Neural crest cell (in vitro differentiated cells): ENCODE measurements at regions not wholly inside any gene's neighbourhood (a gene's known extent, or its start where the extent isn't known, plus 50 kb on each side); places are given as distances from the start of the nearest gene placed in this dataset.

ENCODE experiments used
- DNase-seq: peaks from one replicate; pipeline ENCODE4 v3.0.0; 2021; ENCODE audit warnings: low read depth, mixed read lengths, low spot score
- H3K27ac Mint-ChIP-seq: one replicate; pipeline ENCODE4 v1.8.0; 2021; ENCODE audit warnings: mild to moderate bottlenecking, mixed read lengths; ENCODE audit not compliant: unreplicated experiment
- H3K27me3 Mint-ChIP-seq: 2 replicates; pipeline ENCODE4 v1.8.0; 2021; ENCODE audit warnings: low read depth, mild to moderate bottlenecking, mixed read lengths
- H3K36me3 Mint-ChIP-seq: 2 replicates; pipeline ENCODE4 v1.8.0; 2021; ENCODE audit warnings: low read depth, mild to moderate bottlenecking, mixed read lengths
- H3K4me1 Mint-ChIP-seq: 2 replicates; pipeline ENCODE4 v1.8.0; 2021; ENCODE audit warnings: mixed read lengths
- H3K4me3 Mint-ChIP-seq: one replicate; pipeline ENCODE4 v1.8.0; 2021; ENCODE audit warnings: mild to moderate bottlenecking, mixed read lengths
- H3K9me3 Mint-ChIP-seq: 2 replicates; pipeline ENCODE4 v1.8.0; 2021; ENCODE audit warnings: mixed read lengths
- TF ChIP-seq, protein P1 (sequence below): fragments of 200-600 bp; sonication (generic); conservative IDR thresholded peaks from 2 replicates; pipeline ENCODE4 v1.5.0; 2021; ENCODE audit warnings: antibody characterized with exemption, mild to moderate bottlenecking

DNA sequence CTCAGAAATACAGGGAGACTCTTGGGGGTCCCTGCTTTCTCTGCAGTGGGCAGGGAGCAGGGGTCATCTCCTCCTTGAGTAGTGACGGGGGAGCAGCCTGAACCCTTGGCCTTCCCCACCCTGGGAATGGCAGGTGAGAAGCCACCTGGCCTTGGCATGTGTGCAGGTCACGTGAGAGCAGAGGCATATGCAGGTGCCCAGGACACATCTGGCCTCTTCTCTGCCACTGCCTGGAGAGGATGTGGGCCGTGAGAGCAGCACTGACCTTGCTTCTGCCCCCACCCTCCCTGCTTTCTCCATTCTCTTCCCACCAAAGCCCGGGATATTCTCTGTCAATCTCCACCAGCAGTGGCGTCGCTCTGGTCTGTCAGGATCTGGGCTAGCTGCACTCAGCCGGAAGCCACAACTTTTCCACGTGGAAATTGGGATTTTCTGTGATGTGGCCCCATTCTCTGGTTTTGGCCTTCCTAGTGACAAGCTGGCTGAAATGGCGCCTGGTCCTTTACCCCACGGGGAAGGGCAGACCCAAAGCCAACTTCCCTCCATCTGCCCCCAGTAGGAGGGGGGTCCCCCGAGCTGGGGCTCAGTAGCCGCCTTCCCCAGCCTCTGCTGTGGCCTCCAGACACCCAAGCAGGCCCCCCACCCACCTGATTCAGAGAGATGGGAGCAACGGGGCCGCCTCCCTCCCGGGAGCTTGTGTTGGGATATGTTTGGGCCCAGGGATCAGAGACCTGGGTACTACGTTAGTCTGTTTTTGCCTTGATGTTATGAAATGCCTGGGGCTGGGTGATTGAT, 70.4 kb upstream of the FCN1 start:
- Mint-ChIP-seq H3K4me3 (no peak overlapping the region), H3K27me3 (no peaks in the 10 kb centered on the region), H3K9me3 (peaks cover 3% of the 10 kb centered on the region), H3K27ac (no peak overlapping the region), H3K4me1 (no peaks in the 10 kb centered on the region), H3K36me3 (no peaks in the 10 kb centered on the region)
- TF ChIP-seq, protein P1, sequence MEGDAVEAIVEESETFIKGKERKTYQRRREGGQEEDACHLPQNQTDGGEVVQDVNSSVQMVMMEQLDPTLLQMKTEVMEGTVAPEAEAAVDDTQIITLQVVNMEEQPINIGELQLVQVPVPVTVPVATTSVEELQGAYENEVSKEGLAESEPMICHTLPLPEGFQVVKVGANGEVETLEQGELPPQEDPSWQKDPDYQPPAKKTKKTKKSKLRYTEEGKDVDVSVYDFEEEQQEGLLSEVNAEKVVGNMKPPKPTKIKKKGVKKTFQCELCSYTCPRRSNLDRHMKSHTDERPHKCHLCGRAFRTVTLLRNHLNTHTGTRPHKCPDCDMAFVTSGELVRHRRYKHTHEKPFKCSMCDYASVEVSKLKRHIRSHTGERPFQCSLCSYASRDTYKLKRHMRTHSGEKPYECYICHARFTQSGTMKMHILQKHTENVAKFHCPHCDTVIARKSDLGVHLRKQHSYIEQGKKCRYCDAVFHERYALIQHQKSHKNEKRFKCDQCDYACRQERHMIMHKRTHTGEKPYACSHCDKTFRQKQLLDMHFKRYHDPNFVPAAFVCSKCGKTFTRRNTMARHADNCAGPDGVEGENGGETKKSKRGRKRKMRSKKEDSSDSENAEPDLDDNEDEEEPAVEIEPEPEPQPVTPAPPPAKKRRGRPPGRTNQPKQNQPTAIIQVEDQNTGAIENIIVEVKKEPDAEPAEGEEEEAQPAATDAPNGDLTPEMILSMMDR: no peak
- no peak for DNase-seq

DNA sequence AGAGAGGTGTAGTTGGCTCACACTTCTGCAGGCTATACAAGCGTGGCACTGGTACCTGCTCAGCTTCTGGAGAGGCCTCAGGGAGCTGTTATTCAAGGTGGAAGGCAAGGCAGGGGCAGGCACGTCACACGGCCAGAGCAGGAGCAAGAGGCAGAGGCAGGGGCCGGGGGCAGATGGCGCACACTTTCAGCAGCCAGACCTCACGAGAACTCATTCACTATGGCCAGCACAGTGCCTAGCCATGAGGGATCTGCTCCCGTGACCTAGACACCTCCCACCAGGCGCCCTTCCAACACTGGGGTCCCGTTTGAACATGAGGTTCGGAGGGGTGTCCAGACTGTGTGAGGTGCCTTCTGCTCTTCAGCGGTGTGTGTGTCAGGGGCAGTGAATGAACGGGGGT, 71.0 kb upstream of the FCN1 start:
- H3K4me3 Mint-ChIP-seq: no peak overlapping the region
- H3K27me3 Mint-ChIP-seq: no peaks in the 10 kb centered on the region
- no peaks in the 10 kb centered on the region for H3K4me1 Mint-ChIP-seq

DNA sequence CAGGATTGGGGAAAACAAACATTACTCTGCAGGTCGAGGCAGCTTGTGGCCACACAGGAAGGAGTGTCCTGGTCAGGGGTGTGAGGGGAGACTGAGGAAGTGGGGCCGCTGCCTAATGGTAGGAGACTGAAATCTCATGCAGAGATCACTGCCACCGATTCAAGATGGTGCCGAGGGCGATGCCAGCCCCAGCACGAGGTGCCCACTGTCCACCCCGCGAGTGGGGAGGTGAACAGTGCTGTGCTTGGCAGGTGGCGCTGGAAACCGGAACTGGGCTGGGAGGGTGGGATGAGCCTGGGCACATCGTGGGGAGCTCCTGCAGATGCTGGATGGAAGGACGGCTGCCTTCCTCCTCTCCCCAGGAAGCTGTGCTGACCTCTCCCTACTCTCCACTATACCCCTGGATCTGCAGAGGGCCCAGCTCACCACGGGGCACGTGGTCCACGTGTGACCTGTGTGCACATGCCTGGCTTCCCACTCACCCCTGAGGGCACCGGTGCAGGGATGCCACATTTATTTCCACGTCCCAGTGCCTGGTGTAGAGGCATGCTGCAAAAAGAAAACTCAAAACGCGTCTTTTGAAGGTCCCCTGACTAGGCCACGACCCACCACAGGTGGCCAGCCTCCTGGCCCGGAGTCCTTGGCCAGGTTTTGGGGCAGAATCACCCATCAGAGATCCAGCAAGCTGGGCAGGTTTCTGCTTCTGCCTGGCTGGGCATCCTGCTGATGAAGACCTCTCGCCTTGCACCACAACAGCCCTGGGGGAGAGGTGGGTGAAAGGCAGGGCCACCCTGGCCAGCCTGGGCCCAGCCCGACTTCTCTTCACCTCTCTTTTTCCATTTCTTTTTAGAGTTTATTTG, 71.7 kb upstream of the FCN1 start:
- Mint-ChIP-seq H3K27ac (no peak overlapping the region), H3K9me3 (peaks cover 3% of the 10 kb centered on the region), H3K27me3 (no peaks in the 10 kb centered on the region), H3K4me3 (no peak overlapping the region), H3K36me3 (no peaks in the 10 kb centered on the region), H3K4me1 (no peaks in the 10 kb centered on the region)
- no peak for DNase-seq
- TF ChIP-seq, protein P1: no peak

More for the DNA sequence above, 71.0 kb upstream of the FCN1 start:
- no peaks in the 10 kb centered on the region for H3K36me3 Mint-ChIP-seq
- no peak overlapping the region for H3K27ac Mint-ChIP-seq
- DNase-seq: no peak
- H3K9me3 Mint-ChIP-seq: peaks cover 3% of the 10 kb centered on the region
- TF ChIP-seq, protein P1: no peak

DNA sequence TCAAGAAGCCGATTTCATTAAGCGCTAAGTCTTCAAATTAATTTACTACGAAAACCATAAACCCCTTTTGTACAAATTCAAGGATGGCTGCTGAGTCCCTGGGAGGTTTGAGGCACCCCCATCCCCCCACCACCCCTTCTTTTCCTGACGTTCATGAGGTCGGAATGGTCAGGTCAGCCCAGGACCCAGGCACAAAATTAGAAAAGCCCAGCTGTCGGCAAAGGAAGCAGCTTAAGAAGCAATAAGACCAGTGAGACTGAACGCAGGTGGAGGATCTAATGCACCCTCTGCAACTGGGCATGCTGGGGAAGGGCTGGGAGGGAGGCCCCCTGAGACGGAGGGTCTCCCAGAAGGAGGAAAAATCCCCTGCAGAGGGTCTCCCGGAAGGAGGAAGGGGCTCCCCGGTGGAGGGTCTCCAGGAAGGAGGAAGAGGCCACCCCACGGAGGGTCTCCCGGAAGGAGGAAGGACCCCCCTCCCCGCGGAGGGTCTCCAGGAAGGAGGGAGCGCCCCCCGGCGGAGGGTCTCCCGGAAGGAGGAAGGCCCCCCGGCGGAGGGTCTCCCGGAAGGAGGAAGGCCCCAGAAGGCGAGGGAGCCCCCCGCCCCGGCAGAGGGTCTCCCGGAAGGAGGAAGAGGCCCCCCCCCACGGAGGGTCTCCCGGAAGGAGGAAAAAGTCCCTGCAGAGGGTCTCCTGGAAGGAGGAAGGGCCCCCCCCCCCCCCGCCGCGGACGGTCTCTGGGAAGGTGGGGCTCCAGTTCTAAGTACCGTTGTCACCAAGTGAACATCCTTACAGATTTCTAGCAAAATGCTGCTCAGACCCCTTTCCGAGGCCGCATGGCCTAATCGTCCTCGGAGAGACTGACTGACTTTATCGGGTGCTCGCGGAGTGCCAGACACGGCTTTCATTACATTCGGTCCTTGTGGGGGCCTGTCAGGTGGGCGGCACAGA, 74.4 kb upstream of the FCN1 start:
- Mint-ChIP-seq H3K4me3 (no peak overlapping the region), H3K27ac (no peak overlapping the region), H3K27me3 (no peaks in the 10 kb centered on the region), H3K36me3 (no peaks in the 10 kb centered on the region), H3K4me1 (no peaks in the 10 kb centered on the region), H3K9me3 (peaks cover 3% of the 10 kb centered on the region)
- TF ChIP-seq, protein P1: no peak
- no peak for DNase-seq

DNA sequence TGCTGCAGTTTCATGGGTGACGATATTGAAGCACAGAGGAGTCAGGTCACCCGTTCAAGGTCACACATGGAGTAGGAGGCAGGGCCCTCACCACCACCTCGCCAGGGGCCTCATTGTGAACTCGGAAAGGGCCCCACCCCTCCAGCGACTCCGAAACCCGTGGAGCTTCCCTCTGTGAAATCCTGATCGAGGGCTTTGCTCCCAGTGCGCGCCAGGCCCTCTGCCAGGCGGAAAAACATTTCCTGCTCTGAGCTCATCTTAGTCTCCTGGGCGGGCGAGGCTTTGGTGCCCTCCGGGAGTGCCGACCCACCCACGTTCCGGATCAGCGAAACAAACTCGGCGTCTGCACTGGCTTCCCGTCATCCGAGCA, 75.0 kb upstream of the FCN1 start:
- no peak overlapping the region for H3K27ac Mint-ChIP-seq
- DNase-seq: no peak
- no peaks in the 10 kb centered on the region for H3K36me3 Mint-ChIP-seq
- no peak overlapping the region for H3K4me3 Mint-ChIP-seq
- TF ChIP-seq, protein P1: no peak
- peaks cover 3% of the 10 kb centered on the region for H3K9me3 Mint-ChIP-seq
- no peaks in the 10 kb centered on the region for H3K4me1 Mint-ChIP-seq
- H3K27me3 Mint-ChIP-seq: no peaks in the 10 kb centered on the region
